Ovary (tissue), 7 donors: ENCODE measurements at regions not wholly inside any gene's neighbourhood (a gene's known extent, or its start where the extent isn't known, plus 50 kb on each side); places are given as distances from the start of the nearest gene placed in this dataset.

Source experiments
- DNase-seq, 5 donors: peaks; one replicate each; pipeline ENCODE4 v3.0.0-alpha.2; 2019 to 2020
- H3K27ac ChIP-seq, 2 donors: fragments of 200-600 bp; one replicate each; pipeline versions ENCODE4 v1.5.1 to v1.8.0; 2019 to 2022
- H3K27me3 ChIP-seq: fragments of 200-600 bp; one replicate; pipeline ENCODE4 v1.8.0; 2022
- H3K36me3 ChIP-seq: fragments of 200-600 bp; sonication (generic); one replicate; pipeline ENCODE4 v1.5.1; 2019
- H3K4me1 ChIP-seq: one replicate; pipeline ENCODE4 v1.8.1; 2013; ENCODE audit warnings: mild to moderate bottlenecking, moderate library complexity; ENCODE audit not compliant: insufficient read depth
- H3K4me3 ChIP-seq: fragments of 200-600 bp; sonication (generic); one replicate; pipeline ENCODE4 v1.5.1; 2017
- H3K9me3 ChIP-seq, 2 donors: fragments of 200-600 bp in 1 of 2; sonication (generic) in 1 of 2; one replicate each; pipeline versions ENCODE4 v1.5.1 to v1.8.1; 2013 to 2019; ENCODE audit warnings: mild to moderate bottlenecking in 1 of 2, moderate library complexity in 1 of 2
- EP300 ChIP-seq: sonication (generic); formaldehyde crosslinking; IDR thresholded peaks from one replicate; pipeline ENCODE4 v1.6.1; 2017; ENCODE audit warnings: antibody characterized with exemption
- POLR2A ChIP-seq: fragments of 450-650 bp; IDR thresholded peaks from one replicate; pipeline ENCODE4 v1.6.1; 2017; ENCODE audit warnings: antibody characterized with exemption, mild to moderate bottlenecking, moderate library complexity
- WGBS, 3 donors: extraction: QIAGEN DNeasy Blood & Tissue Kit in 1 of 3; methylation state at CpG; one replicate each; pipeline versions ENCODE4 v1.1.5 to v1.1.7; 2013 to 2017; 5-methylcytosine and 5-hydroxymethylcytosine counted together
- intact Hi-C, 4 donors: fragments of 100-400 bp; cut with DNase I; formaldehyde crosslinking; loops; one replicate each; pipeline versions ENCODE4 v1.11.0 to v1.15.1; 2022 to 2023
- TF ChIP-seq, protein P1 (sequence below), 3 donors: fragments of 450-650 bp in 2 of 3; fragments of 200-600 bp in 1 of 3; IDR thresholded peaks; one replicate each; pipeline versions ENCODE4 v1.5.1 to v1.8.0; 2016 to 2022; ENCODE audit warnings: antibody characterized with exemption in 3 of 3, mild to moderate bottlenecking in 1 of 3
- donor health status: DM: no; HTN: no; CAD: no; lungs with moderate emphysema.
- donor health status: DM: no; HTN: no; CAD: no.
- donor health status: Bipolar disorder and iron deficiency.
- donor health status: DM: no; HTN: no; CAD: no.
- donor health status: DM: yes; HTN: yes; CAD: no.

DNA sequence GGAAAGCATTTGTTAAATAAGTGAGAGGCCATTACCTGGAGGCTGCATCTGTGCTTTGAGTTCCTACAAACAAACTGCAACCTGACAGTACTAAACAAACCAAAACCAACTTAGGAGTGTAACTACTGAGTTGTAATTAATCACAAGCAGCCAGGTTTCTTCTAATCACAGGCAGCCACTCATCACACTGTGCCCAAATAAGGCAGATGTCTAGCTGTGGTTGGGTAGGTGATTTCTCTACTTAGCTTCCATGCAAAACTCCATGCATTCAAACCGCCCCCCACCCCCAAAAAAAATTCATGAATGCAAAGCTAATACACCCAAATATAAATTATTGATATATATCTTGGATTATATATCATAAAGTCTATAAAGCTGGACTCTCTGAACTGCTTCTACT, 461.1 kb downstream of the ARL4A start:
- intact Hi-C loops, result no loop called here
- no peaks in the 10 kb centered on the region for H3K9me3 ChIP-seq
- peaks cover 3% of the 10 kb centered on the region for H3K4me1 ChIP-seq
- no peaks in the 10 kb centered on the region for H3K36me3 ChIP-seq
- TF ChIP-seq, protein P1, sequence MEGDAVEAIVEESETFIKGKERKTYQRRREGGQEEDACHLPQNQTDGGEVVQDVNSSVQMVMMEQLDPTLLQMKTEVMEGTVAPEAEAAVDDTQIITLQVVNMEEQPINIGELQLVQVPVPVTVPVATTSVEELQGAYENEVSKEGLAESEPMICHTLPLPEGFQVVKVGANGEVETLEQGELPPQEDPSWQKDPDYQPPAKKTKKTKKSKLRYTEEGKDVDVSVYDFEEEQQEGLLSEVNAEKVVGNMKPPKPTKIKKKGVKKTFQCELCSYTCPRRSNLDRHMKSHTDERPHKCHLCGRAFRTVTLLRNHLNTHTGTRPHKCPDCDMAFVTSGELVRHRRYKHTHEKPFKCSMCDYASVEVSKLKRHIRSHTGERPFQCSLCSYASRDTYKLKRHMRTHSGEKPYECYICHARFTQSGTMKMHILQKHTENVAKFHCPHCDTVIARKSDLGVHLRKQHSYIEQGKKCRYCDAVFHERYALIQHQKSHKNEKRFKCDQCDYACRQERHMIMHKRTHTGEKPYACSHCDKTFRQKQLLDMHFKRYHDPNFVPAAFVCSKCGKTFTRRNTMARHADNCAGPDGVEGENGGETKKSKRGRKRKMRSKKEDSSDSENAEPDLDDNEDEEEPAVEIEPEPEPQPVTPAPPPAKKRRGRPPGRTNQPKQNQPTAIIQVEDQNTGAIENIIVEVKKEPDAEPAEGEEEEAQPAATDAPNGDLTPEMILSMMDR (IDR thresholded peaks at IDR 0.05), result no peak
- no peak for TF ChIP-seq EP300
- TF ChIP-seq POLR2A, result no peak
- WGBS, 3 donors, result 53 to 80% (median 76%) methylated on average over 1 of the region's 1 CpG
- H3K27ac ChIP-seq, result no peak overlapping the region
- no peaks in the 10 kb centered on the region for H3K27me3 ChIP-seq
- no peak for DNase-seq
- no peak overlapping the region for H3K4me3 ChIP-seq

DNA sequence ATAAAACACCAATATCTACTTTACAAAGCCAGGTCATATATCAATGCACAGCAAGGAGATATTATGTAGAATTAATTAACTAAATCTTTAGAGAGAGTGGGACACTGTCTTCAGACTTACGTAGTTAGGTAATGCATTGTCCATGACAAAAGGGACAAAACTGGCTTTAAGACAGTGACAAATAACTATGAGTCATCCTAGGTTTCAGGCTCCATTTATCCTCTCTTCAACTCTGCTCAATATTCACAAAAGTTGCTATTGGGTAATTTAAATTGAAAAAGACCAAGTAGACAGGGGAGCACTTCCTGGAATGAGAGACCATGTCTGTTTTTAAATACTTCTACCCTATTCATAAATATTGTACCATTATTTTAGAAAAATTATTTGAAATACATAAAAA, 464.5 kb downstream of the ARL4A start:
- no peaks in the 10 kb centered on the region for H3K4me1 ChIP-seq
- no peaks in the 10 kb centered on the region for H3K27me3 ChIP-seq
- intact Hi-C loops, result no loop called here
- H3K4me3 ChIP-seq, result no peak overlapping the region
- WGBS, 3 donors, result 98 to 100% (median 100%) methylated on average over 1 of the region's 1 CpG
- DNase-seq, result no peak
- H3K27ac ChIP-seq, result no peak overlapping the region
- no peaks in the 10 kb centered on the region for H3K9me3 ChIP-seq
- H3K36me3 ChIP-seq, result no peaks in the 10 kb centered on the region
- TF ChIP-seq POLR2A (no peak), EP300 (no peak)

DNA sequence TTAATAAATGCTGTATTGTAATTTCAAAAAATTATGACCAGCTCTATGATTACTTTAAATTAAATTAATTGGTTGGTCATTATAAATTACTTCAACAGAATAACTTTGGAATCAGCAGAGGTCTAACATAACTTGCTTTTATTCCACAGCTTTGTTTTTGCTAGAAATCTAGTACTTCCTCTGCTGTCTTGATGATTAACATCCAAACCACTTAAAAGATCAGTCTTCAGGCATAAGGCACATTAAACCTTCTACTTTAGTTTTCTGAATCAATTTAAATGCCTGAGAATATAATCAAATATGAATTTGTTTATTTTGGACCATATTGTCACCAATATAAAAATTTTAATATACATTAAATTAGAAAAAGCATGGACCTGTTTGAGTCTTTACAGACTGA, 465.3 kb downstream of the ARL4A start:
- Histone ChIP-seq H3K36me3 (no peaks in the 10 kb centered on the region), H3K9me3 (no peaks in the 10 kb centered on the region), H3K4me1 (no peaks in the 10 kb centered on the region), H3K27me3 (no peaks in the 10 kb centered on the region), H3K27ac (no peak overlapping the region), H3K4me3 (no peak overlapping the region)
- TF ChIP-seq, protein P1 (IDR thresholded peaks at IDR 0.05), result no peak
- no peak for TF ChIP-seq EP300
- no peak for TF ChIP-seq POLR2A
- DNase-seq, result no peak
- intact Hi-C loops, result no loop called here

DNA sequence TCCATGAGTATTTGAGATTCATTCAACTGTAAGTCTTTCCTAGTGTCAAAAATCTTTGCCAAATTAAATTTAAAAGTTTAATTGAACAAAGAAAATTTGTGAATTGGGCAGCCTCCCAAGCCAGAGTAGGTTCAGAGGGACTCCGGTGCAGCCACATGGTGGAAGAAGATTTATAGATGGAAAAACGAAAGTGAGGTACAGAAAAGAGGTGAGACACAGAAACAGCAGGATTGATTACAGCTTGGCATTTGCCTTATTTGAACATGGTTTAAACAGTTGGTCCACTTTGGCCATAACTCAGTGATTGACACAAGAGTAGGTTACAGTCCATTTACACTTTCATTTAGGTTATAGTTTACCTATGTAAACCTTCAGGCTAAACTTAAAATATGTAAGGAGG, 465.8 kb downstream of the ARL4A start:
- Histone ChIP-seq H3K4me1 (no peaks in the 10 kb centered on the region), H3K4me3 (no peak overlapping the region), H3K36me3 (no peaks in the 10 kb centered on the region), H3K27me3 (no peaks in the 10 kb centered on the region), H3K27ac (no peak overlapping the region), H3K9me3 (no peaks in the 10 kb centered on the region)
- intact Hi-C loops, result no loop called here
- no peak for DNase-seq
- 75 to 86% (median 78%) methylated on average over 2 of the region's 2 CpGs for WGBS, 3 donors
- no peak for TF ChIP-seq POLR2A
- TF ChIP-seq, protein P1 (IDR thresholded peaks at IDR 0.05), result no peak
- TF ChIP-seq EP300, result no peak

DNA sequence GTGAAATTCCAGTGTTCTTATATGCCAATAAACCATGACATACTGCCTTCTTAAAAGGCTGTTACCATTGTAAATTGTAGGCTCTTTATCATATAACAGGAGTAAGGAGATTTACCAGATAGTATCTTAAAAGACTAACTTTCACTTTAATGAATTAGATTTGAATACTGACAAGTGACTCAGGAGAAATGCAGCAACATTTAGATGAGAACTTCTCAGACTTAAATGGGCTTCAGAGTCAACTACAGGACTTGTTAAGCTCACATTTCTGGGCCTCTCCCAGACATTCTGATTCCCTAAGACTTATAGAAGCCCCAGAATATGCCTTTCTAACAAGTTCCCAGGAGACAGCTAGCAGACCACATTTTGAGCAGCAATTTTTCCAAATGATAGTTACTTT, 466.3 kb downstream of the ARL4A start:
- TF ChIP-seq POLR2A (no peak), EP300 (no peak)
- TF ChIP-seq, protein P1 (IDR thresholded peaks at IDR 0.05), result no peak

More for the DNA sequence above, 466.3 kb downstream of the ARL4A start:
- no peak overlapping the region for H3K27ac ChIP-seq
- H3K27me3 ChIP-seq, result no peaks in the 10 kb centered on the region
- no peaks in the 10 kb centered on the region for H3K9me3 ChIP-seq
- no peak overlapping the region for H3K4me3 ChIP-seq
- H3K4me1 ChIP-seq, result no peaks in the 10 kb centered on the region
- intact Hi-C loops, result no loop called here
- DNase-seq, result no peak
- no peaks in the 10 kb centered on the region for H3K36me3 ChIP-seq
